ENCODE measurements at regions not wholly inside any gene's neighbourhood (a gene's known extent, or its start where the extent isn't known, plus 50 kb on each side); places are given as distances from the start of the nearest gene placed in this dataset.

GRCh38 chr1:79271759-79272158, 265.2 kb upstream of the ADGRL4 start:
- no peak for TF ChIP-seq CTCF (IDR thresholded peaks at IDR 0.05)
- peaks cover 7% of the 10 kb centered on the region for H3K9me3 Mint-ChIP-seq

GRCh38 chr1:79264975-79265818, 258.7 kb upstream of the ADGRL4 start:
- Mint-ChIP-seq H3K27me3 (no peaks in the 10 kb centered on the region), H3K4me1 (ENCODE audit: low read depth) (no peaks in the 10 kb centered on the region), H3K4me3 (no peak overlapping the region), H3K9me3 (peaks cover 3% of the 10 kb centered on the region), H3K27ac (no peak overlapping the region), H3K36me3 (ENCODE audit: low read depth) (no peaks in the 10 kb centered on the region)
- ATAC-seq (ENCODE audit: poor library complexity) = no peak
- CTCF ChIA-PET = no interaction called here
- H3K27me3 ChIP-seq (ENCODE audit: control insufficient read depth in 1 of 2, insufficient read depth in 2 of 2, low read length in 2 of 2) = no peaks in the 10 kb centered on the region
- intact Hi-C loops (cut with DNase I, micrococcal nuclease) = no loop called here
- POLR2A ChIA-PET = no interaction called here
- no peak overlapping the region for H3K4me3 ChIP-seq (ENCODE audit: low read length)
- no peak overlapping the region for H3K27ac ChIP-seq (ENCODE audit: low read depth in 1 of 2, low read length in 2 of 2)
- H3K36me3 ChIP-seq (ENCODE audit: insufficient read depth, low read length) = no peaks in the 10 kb centered on the region
- H3K9me3 ChIP-seq (ENCODE audit: control insufficient read depth in 1 of 2, insufficient read depth in 1 of 2, low read length in 2 of 2) = peaks cover 0 to 9% of the 10 kb centered on the region in 2 experiments
- no peak for DNase-seq
- H3K4me1 ChIP-seq (ENCODE audit: insufficient read depth, low read length) = no peaks in the 10 kb centered on the region
- no peak for TF ChIP-seq CTCF (IDR thresholded peaks at IDR 0.05)

More at GRCh38 chr1:79271759-79272158, 265.2 kb upstream of the ADGRL4 start:
- H3K9me3 ChIP-seq (ENCODE audit: control insufficient read depth in 1 of 2, insufficient read depth in 1 of 2, low read length in 2 of 2) = peaks cover 0 to 28% of the 10 kb centered on the region in 2 experiments
- H3K4me3 ChIP-seq (ENCODE audit: low read length) = no peak overlapping the region
- DNase-seq (no peak), ATAC-seq (ENCODE audit: poor library complexity) (no peak)
- Mint-ChIP-seq H3K27me3 (no peaks in the 10 kb centered on the region), H3K36me3 (ENCODE audit: low read depth) (no peaks in the 10 kb centered on the region), H3K4me3 (no peak overlapping the region), H3K4me1 (ENCODE audit: low read depth) (no peaks in the 10 kb centered on the region), H3K27ac (no peak overlapping the region)
- no peaks in the 10 kb centered on the region for H3K4me1 ChIP-seq (ENCODE audit: insufficient read depth, low read length)
- ChIA-PET POLR2A (no interaction called here), CTCF (no interaction called here)
- H3K36me3 ChIP-seq (ENCODE audit: insufficient read depth, low read length) = no peaks in the 10 kb centered on the region
- no peaks in the 10 kb centered on the region for H3K27me3 ChIP-seq (ENCODE audit: control insufficient read depth in 1 of 2, insufficient read depth in 2 of 2, low read length in 2 of 2)
- H3K27ac ChIP-seq (ENCODE audit: low read depth in 1 of 2, low read length in 2 of 2) = no peak overlapping the region
- intact Hi-C loops (cut with DNase I, micrococcal nuclease) = no loop called here

GRCh38 chr1:79264285-79264684, 257.8 kb upstream of the ADGRL4 start:
- H3K9me3 Mint-ChIP-seq = peaks cover 3% of the 10 kb centered on the region
- H3K36me3 Mint-ChIP-seq (ENCODE audit: low read depth) = no peaks in the 10 kb centered on the region
- H3K4me3 Mint-ChIP-seq = no peak overlapping the region
- DNase-seq (no peak), ATAC-seq (ENCODE audit: poor library complexity) (no peak)
- peaks cover 0 to under 1% of the 10 kb centered on the region in 2 experiments for H3K9me3 ChIP-seq (ENCODE audit: control insufficient read depth in 1 of 2, insufficient read depth in 1 of 2, low read length in 2 of 2)
- no peaks in the 10 kb centered on the region for H3K4me1 Mint-ChIP-seq (ENCODE audit: low read depth)
- CTCF ChIA-PET = no interaction called here
- TF ChIP-seq CTCF (IDR thresholded peaks at IDR 0.05) = no peak
- no peak overlapping the region for H3K27ac Mint-ChIP-seq
- H3K4me1 ChIP-seq (ENCODE audit: insufficient read depth, low read length) = no peaks in the 10 kb centered on the region
- intact Hi-C loops (cut with DNase I, micrococcal nuclease) = no loop called here
- no peaks in the 10 kb centered on the region for H3K27me3 Mint-ChIP-seq
- no peak overlapping the region for H3K4me3 ChIP-seq (ENCODE audit: low read length)
- H3K27ac ChIP-seq (ENCODE audit: low read depth in 1 of 2, low read length in 2 of 2) = no peak overlapping the region
- no peaks in the 10 kb centered on the region for H3K27me3 ChIP-seq (ENCODE audit: control insufficient read depth in 1 of 2, insufficient read depth in 2 of 2, low read length in 2 of 2)
- POLR2A ChIA-PET = no interaction called here
- no peaks in the 10 kb centered on the region for H3K36me3 ChIP-seq (ENCODE audit: insufficient read depth, low read length)
